ENCODE measurements at regions not wholly inside any gene's neighbourhood (a gene's known extent, or its start where the extent isn't known, plus 50 kb on each side); places are given as distances from the start of the nearest gene placed in this dataset.
"Not testable (repeated sequence)": the region's sequence is repeated elsewhere in the genome, so short reads cannot be mapped to it uniquely, and the experiment has no call there.

DNA sequence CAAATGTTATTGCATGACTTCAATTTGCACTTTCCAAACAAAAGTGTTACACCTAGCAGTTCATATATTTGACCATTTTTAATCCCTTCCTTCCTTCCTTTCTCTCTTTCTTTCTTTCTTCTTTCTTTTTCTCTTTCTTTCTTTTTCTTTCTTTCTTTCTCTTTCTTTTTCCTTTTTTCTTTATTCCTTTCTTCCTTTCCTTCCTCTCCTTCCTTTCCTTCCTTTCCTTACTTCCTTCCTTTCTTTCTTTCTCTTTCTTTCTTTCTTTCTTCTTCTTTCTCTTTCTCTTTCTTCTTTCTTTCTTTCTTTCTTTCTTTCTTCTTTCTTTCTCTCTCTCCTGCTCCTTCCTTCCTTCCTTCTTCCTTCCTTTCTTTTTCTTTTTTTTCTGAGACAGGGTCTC, 146.7 kb upstream of the ALKAL2 start:
- POLR2A ChIA-PET (ENCODE audit: low non-redundant PET) = no interaction called here
- no peak for DNase-seq (ENCODE audit: low spot score)
- CTCF ChIA-PET = no interaction called here
- no peak overlapping the region for H3K27ac ChIP-seq
- TF ChIP-seq, protein P1, sequence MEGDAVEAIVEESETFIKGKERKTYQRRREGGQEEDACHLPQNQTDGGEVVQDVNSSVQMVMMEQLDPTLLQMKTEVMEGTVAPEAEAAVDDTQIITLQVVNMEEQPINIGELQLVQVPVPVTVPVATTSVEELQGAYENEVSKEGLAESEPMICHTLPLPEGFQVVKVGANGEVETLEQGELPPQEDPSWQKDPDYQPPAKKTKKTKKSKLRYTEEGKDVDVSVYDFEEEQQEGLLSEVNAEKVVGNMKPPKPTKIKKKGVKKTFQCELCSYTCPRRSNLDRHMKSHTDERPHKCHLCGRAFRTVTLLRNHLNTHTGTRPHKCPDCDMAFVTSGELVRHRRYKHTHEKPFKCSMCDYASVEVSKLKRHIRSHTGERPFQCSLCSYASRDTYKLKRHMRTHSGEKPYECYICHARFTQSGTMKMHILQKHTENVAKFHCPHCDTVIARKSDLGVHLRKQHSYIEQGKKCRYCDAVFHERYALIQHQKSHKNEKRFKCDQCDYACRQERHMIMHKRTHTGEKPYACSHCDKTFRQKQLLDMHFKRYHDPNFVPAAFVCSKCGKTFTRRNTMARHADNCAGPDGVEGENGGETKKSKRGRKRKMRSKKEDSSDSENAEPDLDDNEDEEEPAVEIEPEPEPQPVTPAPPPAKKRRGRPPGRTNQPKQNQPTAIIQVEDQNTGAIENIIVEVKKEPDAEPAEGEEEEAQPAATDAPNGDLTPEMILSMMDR (conservative IDR thresholded peaks at IDR 0.05; ENCODE audit: low read depth) = no peak

DNA sequence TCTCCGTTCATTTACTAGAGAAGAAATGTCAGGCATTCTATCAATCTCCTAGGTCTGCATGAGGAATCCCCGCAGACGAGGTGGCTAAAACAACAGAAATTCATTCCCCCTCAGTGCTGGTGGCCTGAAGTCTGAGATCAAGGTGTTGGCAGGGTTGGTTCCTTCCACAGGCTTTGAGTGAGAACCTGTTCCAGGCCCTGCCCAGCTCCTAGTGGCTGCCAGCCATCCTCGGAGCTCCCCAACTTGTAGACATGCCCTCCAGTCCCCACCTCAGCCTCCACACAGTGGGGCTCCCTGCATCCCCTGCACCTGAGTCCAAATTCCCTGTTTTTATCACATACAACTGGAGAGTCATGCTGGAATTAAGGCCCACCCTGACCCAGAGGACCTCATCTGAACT, 145.3 kb upstream of the ALKAL2 start:
- TF ChIP-seq, protein P1 (conservative IDR thresholded peaks at IDR 0.05; ENCODE audit: low read depth) = no peak
- DNase-seq (ENCODE audit: low spot score) = no peak
- ChIA-PET CTCF (interaction anchor here (0.9 kb wide), 1 partner anchor 118 kb away, joined by 3 read pairs; no protein-coding TSS in a partner anchor), POLR2A (ENCODE audit: low non-redundant PET) (no interaction called here)
- no peak overlapping the region for H3K27ac ChIP-seq

DNA sequence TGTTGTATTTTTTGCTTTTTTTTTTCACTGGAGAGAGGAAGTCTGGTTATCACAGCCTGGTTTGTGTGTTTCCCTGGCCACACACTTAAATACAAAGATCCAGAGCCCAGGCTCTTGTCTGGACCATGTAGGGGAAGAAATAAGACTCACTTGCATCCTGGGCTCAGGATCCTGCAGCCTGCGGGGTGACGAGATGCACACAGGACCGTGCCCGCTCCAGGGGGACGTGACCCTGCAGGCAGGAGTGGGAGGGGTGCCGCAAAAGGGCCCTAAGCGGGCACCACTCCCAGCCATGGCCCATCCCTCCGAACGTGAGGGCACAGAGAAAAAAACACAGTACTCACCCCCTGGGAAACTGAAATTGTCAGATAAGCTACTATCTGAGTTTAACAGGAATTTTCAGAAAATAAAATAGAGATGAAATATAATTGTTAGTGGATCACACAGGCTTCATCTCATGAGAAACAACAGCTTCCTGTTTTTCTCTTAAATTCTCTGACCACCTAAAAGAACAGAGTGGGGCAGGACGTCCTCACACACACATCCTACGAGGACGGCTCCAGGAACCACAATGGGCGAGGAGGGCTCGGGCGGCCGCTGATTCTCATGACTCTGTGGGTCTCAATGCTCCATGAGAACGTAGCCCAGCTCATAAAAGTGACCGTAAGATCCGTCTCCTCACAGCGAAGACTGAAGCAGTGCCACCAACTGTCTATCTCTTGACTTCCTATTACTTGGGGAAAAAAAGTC, 142.6 kb upstream of the ALKAL2 start:
- ChIA-PET POLR2A (ENCODE audit: low non-redundant PET) (no interaction called here), CTCF (no interaction called here)
- H3K27ac ChIP-seq = no peak overlapping the region
- no peak for DNase-seq (ENCODE audit: low spot score)
- TF ChIP-seq, protein P1 (conservative IDR thresholded peaks at IDR 0.05; ENCODE audit: low read depth) = no peak

DNA sequence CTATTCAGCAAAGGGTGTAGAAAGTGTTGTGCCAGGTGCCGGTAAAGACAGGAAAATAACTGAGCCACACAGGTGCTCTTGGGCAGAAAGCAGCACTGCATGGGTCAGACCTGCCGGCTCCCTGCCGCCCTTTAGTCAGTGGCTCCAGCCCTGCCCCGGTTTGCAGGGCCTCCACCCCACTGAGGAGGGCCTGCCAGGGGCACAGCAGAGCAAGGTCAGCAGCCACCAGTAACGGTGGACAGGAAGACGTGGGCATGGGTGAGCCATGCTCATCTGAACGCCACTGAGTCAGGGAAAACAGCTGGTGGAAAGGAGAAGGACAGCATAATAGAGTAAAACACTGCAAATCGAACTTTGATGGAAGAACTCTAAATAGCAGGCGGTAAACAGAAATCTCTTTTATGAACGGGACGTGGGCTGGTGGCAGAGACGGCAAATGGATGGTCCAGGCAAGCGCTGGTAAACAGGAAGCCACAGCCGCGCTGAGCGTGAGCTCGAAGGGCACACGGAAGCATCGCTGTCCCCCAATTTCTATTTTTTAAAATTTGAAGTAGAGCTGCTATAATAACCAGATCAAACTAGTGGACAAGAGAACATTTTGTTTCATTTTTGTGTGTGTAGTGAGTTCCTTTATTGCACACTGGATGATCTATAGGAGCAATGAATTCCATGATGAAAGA, 141.8 kb upstream of the ALKAL2 start:
- CTCF ChIA-PET = no interaction called here
- TF ChIP-seq, protein P1 (conservative IDR thresholded peaks at IDR 0.05; ENCODE audit: low read depth) = no peak
- POLR2A ChIA-PET (ENCODE audit: low non-redundant PET) = no interaction called here
- no peak overlapping the region for H3K27ac ChIP-seq
- no peak for DNase-seq (ENCODE audit: low spot score)

DNA sequence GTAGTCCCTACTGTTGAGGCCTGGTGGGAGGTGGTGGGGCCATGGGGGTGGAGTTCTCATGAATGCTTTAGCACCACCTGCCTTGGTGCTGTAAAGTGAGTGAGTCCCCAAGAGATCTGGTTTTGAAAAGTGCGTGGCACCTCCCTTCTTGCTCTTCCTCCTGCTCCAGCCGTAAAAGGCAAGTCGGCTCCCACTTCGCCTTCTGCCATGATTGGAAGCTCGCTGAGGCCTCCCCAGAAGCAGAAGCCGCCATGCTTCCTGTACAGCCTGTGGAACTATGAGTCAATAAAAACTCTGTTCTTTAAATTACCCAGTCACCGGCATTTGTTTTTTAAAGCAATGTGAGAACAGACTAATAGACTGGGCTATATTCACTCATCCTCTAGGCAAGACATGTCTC, 141.3 kb upstream of the ALKAL2 start:
- TF ChIP-seq, protein P1 (conservative IDR thresholded peaks at IDR 0.05; ENCODE audit: low read depth) = no peak

DNA sequence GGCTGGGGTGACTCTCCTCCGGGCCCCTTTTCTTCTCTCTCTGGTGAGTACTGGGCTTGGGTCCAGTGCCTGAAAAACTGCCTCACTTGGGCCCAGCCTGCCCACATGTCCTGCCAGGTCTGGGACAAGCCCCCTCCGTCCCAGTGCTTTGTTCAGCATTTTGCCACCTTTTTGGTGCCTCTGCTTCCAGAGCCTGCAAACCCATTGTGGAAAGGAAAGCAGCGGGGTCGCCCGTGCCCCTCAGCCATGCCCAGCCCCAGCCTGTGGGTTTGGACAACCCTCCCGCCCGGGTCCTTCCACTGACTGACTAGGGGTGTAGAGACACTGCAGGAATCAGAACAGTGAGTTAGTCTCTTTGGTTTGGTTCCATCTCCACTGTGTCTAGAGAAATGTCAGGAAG, 140.7 kb upstream of the ALKAL2 start:
- no peak for DNase-seq (ENCODE audit: low spot score)
- no peak overlapping the region for H3K27ac ChIP-seq
- TF ChIP-seq, protein P1 (conservative IDR thresholded peaks at IDR 0.05; ENCODE audit: low read depth) = no peak
- CTCF ChIA-PET = no interaction called here
- POLR2A ChIA-PET (ENCODE audit: low non-redundant PET) = no interaction called here

More for the DNA sequence above, 141.3 kb upstream of the ALKAL2 start:
- ChIA-PET CTCF (no interaction called here), POLR2A (ENCODE audit: low non-redundant PET) (no interaction called here)
- no peak overlapping the region for H3K27ac ChIP-seq
- no peak for DNase-seq (ENCODE audit: low spot score)

DNA sequence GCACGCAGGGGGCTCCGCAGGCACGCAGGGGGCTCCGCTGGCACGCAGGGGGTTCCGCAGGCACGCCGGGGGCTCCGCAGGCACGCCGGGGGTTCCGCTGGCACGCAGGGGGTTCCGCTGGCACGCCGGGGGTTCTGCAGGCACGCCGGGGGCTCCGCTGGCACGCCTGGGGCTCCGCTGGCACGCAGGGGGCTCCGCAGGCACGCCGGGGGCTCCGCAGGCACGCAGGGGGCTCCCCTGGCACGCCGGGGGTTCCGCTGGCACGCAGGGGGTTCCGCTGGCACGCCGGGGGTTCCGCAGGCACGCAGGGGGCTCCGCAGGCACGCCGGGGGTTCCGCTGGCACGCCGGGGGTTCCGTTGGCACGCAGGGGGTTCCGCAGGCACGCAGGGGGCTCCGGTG, 138.8 kb upstream of the ALKAL2 start:
- DNase-seq (ENCODE audit: low spot score); CTCF ChIA-PET; POLR2A ChIA-PET (ENCODE audit: low non-redundant PET); H3K27ac ChIP-seq: not testable (repeated sequence)
